GM20000 (cell line): ENCODE measurements at regions not wholly inside any gene's neighbourhood (a gene's known extent, or its start where the extent isn't known, plus 50 kb on each side); places are given as distances from the start of the nearest gene placed in this dataset.

Experiments
- DNase-seq: peaks from one replicate; pipeline ENCODE4 v3.0.0; 2012; ENCODE audit warnings: low spot score
- TF ChIP-seq, protein P1 (sequence below): IDR thresholded peaks from 2 replicates; pipeline ENCODE4 v1.5.1; 2012; ENCODE audit warnings: mild to moderate bottlenecking, control low read depth; ENCODE audit errors: extremely low read depth, missing control alignments

DNA sequence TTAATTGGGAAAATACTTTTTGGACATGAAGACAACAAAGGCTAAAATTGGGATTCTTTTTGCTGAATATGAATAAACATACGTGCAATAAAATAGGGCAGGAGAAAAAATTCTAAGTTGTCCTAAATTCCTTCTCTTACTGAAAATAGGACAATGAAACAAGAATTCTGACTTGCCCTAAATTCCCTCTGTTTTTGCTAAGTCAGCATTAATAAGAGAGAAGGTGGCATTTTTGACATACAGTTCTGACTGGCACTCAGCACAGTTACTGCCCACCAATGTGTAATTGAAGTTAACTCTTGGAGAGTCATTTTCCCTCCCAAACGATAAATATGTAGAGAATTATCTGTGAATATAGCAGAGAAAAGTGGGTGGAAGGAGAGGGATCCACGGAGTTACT lies 1021.1 kb upstream of the CDH8 start:
- DNase-seq = no peak
- TF ChIP-seq, protein P1, sequence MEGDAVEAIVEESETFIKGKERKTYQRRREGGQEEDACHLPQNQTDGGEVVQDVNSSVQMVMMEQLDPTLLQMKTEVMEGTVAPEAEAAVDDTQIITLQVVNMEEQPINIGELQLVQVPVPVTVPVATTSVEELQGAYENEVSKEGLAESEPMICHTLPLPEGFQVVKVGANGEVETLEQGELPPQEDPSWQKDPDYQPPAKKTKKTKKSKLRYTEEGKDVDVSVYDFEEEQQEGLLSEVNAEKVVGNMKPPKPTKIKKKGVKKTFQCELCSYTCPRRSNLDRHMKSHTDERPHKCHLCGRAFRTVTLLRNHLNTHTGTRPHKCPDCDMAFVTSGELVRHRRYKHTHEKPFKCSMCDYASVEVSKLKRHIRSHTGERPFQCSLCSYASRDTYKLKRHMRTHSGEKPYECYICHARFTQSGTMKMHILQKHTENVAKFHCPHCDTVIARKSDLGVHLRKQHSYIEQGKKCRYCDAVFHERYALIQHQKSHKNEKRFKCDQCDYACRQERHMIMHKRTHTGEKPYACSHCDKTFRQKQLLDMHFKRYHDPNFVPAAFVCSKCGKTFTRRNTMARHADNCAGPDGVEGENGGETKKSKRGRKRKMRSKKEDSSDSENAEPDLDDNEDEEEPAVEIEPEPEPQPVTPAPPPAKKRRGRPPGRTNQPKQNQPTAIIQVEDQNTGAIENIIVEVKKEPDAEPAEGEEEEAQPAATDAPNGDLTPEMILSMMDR = no peak

DNA sequence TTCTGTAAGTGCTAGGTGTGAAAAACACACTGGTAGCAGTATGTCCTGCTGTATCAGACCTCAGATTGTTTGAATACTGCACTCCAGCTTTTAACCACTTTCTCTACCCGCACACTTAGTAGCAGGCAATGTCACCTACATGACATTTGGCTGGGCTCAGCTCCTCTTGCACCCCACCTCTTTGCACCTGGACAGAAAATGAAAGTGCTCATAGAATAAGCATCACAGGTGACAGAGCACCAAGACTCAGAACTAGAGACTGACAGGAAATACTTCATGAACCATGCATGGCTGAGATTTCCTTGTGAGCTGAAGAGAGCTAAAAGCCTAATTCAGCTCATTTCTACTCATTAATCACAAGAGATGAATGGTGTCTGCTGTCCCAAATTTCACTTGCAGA lies 1014.2 kb upstream of the CDH8 start:
- TF ChIP-seq, protein P1 = no peak
- no peak for DNase-seq

DNA sequence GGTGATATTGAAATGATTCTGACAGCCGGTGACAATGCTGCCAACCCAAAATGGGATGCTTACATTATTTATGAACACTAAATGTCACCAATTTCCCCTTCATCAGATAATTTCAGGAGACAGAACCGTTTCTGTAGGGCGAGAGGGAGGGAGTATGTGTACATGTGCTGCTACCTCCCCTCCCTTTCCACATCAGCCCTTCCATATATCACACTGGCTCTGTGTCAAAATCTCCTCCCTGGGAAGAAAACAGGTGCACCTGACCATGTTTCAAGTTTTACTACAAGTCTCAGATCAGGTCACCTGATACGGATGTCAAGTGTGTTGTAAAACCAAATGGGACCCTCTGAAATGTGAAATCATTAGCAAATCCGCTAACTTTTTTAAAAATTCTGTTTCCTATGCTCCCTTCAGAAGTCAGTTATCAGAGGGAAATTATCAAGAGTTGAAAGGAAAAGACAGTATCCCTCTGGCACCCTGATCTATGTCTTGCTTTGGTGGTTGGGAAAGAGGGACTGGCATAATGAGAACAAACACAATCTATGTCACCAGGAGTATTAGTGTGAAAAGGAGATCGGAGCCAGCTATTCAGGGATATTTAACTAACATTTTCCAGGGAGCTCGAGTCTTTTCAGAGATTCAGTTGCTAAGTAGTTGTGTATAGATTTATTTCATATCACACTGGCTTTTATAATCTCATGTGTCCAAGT lies 1002.3 kb upstream of the CDH8 start:
- DNase-seq = no peak
- TF ChIP-seq, protein P1 = no peak

DNA sequence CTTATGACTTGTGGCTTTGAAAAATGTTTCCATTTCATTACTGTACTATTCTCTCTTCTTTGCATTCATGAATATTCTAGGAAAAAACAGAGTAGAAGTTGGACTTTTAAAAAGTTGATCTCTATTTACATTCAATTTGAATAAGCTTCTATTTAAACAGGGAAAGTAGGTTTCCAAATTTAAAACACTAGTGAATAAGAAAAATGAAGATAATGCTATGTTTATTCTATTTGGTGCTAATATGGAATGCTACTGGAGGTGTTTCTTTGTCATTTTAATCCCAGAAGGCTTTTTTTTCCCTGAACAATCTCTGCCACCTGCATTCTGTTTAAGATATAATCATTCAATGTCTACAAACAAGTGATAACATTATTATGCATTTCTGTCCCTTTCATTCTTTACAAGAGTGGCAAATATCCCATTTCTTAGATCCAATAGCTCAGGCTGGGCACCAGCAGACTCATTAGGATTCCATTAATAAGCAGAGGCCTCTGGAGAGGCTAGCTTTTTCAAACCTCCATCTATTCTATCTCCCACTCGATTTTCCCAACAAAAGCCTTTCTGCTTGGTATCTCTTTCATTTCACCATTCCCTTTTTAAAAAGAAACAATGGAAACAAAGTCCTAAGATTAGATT lies 1001.6 kb upstream of the CDH8 start:
- TF ChIP-seq, protein P1 = no peak
- no peak for DNase-seq

DNA sequence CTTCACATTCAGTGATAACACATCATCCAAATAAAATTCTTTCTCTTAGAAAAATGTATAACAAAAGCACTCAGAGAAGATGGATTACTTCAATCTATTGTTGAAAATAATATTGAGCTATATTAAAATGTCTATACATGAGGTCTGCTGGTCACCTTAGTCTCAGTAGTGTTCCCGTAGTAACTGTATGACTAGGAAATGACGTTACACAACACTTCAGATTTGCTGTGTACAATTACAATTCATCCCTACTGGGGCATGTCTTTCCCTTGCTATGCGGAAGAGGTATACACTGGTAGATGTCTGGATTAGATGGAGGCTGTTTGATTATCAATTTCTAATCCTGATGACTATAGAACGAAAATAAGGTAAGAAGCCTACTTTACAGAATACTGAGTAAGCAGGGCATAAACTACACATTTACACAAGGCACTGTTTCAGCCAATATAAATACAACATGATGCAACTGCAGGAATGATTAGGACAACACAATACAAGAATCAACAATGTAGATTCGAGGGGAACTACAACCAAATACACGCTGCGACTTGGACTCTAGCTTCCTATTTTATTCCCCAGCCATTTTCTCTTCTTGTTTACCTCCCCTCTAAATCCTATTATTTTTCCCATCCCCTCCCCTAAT lies 982.5 kb upstream of the CDH8 start:
- TF ChIP-seq, protein P1 = no peak

DNA sequence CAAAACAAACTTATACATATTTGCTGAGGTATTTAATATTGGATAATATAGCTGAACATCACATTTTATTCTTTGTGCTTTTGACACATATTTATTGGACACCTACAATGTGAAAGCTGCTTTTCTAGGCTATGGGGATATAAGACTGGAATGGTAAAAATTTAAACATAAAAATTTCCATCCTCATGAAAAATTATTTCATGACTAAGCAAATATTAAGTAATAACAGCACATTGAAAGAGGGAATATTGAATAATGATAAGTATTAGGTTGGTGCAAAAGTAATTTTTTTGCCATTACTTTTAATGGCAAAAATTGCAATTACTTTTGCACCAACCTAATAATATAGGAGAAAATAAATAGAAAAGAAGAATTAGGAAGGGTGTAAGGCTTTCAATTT lies 972.5 kb upstream of the CDH8 start:
- DNase-seq = no peak
- TF ChIP-seq, protein P1 = no peak

More for the DNA sequence above, 982.5 kb upstream of the CDH8 start:
- DNase-seq = no peak

DNA sequence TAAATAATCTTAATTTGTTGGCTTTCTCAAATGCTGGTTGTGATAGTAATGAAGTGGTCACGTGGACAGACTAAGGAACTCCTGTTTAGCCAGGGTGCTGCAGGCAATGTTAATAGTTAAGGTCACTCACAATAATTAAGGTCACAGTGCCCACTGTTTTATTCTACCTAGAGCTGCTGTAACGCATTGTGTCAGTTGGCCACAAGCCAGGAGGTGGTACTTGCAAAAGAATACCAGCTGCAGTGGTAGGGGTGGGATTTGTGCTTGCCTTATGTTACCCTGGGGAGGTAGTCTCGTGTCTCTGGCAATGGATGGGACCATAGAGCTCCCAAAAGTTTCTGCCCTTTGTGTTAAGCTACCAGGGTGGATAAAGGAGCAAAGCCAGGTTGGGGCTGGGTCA lies 969.1 kb upstream of the CDH8 start:
- DNase-seq = no peak
- TF ChIP-seq, protein P1 = no peak
